ENCODE measurements at regions not wholly inside any gene's neighbourhood (a gene's known extent, or its start where the extent isn't known, plus 50 kb on each side); places are given as distances from the start of the nearest gene placed in this dataset.
"Not testable (repeated sequence)": the region's sequence is repeated elsewhere in the genome, so short reads cannot be mapped to it uniquely, and the experiment has no call there.

DNA sequence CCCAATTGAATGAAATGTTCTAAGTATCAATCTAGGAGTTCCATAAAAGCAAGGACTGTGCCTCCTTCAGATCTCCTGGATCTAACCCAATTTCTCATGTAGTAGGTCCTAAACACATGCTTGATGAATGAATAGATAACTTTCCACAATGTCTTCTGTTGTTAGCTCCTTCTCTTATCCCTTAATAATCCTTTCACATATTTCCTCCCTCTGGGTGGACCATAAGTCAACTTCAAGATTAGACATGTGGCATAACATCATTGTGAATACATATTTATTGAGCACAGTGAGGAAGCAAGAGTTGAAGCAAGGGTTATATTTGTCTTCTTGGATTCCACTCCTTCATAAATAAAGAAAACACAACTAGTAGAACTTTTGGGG, 108.6 kb upstream of the EGFLAM start:
- DNase-seq (ENCODE audit: low spot score) (no peak), FAIRE-seq (no peak)

DNA sequence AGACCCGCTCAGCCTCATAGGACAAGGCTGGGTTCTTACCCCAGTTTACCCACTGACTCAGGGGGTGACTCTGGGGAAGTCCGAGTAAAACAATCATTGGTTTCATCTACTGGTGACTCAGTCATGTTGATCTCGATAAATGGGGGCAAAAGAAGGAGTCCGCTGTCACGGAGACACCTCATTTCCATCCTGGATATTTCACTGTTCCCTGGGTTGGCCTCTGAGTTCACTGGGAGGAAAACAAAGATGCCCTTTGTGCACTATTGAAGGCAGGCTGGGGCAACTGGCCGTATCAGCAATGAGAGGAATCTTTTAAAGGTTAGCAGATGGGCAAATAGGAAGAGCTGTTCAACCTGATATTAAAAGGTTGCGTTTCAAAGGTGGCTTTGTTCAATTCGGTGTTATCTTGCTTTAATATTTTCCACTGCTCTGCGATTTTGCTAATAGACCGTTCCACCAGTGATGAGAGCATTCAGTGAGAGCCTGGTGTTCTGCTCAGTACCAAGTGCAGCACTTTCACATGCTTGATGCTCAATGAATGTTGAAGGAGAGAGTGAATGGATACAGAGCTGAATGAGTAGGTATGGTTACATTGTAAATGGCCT, 110.2 kb upstream of the EGFLAM start:
- DNase-seq (ENCODE audit: low spot score): no peak

DNA sequence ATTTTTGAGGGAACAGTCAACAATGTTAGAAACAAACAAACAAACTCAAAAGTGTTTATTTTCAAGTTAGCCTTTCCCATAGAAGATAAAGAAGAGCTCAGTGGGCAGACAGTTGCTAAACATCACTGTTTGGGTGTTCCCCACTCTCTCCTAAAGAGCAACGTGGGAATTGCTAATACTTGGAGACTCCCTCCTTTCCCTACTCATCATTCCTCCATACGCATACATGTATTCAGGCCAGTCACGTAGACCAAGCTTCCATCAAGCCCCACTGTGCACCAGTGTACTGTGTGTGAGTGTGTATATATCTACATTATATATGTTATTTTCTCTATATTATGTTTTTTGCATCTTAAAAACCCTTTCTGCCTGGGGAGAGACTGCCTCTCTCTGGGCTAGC, 115.0 kb upstream of the EGFLAM start:
- FAIRE-seq: no peak
- no peak for DNase-seq (ENCODE audit: low spot score)

More for the DNA sequence above, 110.2 kb upstream of the EGFLAM start:
- no peak for FAIRE-seq

DNA sequence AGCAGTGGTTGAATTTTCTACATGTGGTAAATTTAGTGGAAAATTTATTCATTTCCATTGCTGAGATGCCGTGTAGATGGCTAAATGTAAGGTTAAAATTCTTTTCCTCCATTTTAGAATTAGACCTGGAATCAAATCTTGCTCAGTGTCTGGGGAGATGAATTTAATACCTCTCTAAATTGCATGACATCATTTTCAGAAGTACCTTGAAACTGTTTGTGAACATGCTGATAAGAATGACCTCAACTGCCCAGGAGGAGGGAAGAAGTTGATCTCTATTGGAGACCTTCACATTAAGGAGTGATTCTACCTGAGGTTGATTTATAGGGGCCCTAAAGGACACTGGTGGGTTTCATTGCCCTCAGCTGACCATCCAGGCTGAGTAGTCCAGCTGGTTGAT, 116.7 kb upstream of the EGFLAM start:
- FAIRE-seq: no peak

DNA sequence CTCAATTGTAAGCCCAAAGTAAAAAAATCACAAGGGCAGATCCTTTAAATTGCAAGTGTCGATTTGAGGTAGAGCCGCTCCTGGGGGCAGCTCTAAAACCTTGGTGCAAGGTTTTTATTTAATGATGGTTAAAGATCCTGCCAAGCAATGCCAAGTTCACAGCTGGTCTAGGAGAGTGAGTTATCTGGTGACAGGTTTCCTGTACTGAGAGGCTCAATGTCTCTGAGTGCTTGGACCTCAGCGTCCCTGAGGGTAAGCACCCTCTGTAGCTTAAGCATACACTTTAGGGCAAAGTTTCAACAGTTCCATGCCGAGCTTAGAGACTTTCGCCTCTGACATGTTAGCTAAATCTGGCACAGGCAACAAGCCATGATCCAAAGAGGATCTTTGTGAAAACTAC, 119.8 kb upstream of the EGFLAM start:
- FAIRE-seq (no peak), DNase-seq (ENCODE audit: low spot score) (no peak)

More for the DNA sequence above, 116.7 kb upstream of the EGFLAM start:
- DNase-seq (ENCODE audit: low spot score): no peak

DNA sequence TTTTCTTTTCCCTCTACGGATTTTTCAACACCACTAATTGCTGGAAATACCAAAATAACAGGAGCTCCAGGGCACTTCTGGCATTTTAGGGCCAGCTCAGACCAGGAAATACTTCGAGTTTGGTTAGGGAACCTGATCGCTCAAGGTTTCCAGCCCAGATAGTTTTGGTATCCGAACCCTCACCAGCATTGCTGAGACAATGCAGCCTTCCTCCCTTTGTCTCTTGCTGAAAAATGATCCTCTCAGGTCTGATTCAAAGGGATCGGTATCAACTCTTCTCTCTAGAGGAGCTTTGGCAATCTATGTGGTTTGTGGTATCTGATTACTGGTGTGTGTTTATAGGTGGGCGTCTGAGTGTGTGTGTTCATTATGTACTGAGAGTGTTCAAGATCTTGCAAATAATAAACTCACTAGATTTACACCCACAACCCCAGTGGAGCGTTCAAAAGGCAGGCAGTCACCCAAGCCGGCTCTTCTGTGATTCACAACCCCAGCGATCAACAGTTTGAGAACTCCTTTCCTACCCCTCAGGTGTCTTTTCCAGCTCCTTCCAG, 122.8 kb upstream of the EGFLAM start:
- FAIRE-seq (no peak), DNase-seq (ENCODE audit: low spot score) (no peak)

DNA sequence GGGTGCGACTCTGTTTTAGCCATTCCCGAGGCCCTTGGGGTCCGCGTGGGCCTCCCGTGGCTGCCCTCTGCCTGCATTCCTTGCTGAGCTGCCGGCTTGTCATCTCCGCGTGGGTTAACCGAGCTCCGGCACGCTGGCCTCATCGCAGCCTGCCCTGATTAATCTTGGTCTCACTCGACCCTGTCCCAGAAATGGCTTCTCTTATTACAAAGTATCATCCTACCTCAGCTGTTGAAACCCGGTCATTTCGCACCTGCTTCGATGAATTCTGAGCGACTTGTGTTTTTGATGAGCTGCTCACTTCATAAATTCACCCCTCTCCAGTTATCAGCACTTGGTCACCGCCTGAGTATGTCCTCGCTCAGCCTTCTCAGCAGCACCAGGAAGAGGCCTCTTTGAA, 123.5 kb upstream of the EGFLAM start:
- no peak for FAIRE-seq
- no peak for DNase-seq (ENCODE audit: low spot score)

DNA sequence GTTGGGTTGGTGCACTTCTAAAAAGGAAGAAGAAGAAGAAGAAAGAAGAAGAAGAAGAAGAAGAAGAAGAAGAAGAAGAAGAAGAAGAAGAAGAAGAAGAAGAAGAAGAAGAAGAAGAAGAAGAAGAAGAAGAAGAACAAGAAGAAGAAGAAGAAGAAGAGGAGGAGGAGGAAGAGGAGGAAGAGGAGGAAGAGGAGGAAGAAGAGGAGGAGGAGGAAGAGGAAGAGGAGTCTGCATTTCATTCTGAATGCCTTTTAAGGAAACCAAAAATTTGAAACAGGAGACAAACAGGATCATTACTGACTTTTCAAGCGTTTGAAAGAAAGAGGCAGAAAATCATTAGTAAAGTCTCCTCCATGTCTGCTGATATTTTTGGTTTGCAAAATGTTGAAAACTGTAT, 124.1 kb upstream of the EGFLAM start:
- not testable (repeated sequence) for DNase-seq (ENCODE audit: low spot score); FAIRE-seq

DNA sequence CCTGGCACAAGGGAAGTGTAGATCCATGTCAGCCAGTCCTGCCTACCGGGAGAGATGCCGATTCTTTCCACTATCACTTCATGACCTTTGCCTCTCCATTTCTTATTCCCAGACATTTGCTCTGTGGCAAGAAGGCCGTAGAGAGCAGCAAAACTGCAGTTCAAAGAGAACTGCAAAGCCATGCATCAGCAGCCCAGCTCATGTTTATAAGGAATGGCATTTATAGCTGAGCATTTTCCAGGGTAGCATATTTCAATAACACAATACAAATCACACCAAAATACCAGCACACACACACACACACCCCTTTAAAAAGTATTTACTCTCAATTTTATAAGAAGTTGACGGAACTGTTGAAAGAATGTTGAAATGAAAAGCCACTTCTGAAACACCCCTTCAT, 126.7 kb upstream of the EGFLAM start:
- FAIRE-seq (no peak), DNase-seq (ENCODE audit: low spot score) (no peak)

DNA sequence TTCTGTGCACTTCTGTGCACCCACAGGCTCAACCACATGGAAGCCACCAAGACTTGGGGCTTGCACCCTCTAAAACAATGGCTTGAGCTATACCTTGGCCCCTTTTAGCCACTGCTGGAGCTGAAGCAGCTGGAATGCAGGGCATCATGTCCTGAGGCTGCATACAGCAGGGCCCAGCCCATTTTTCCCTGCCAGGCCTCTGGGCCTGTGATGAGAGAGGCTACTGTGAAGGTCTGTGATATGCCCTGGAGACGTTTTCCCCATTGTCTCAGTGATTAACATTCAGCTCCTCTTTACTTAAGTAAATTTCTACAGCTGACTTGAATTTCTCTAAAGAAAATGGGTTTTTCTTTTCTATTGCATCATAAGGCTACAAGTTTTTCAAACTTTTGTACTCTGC, 134.0 kb upstream of the EGFLAM start:
- FAIRE-seq (no peak), DNase-seq (ENCODE audit: low spot score) (no peak)

DNA sequence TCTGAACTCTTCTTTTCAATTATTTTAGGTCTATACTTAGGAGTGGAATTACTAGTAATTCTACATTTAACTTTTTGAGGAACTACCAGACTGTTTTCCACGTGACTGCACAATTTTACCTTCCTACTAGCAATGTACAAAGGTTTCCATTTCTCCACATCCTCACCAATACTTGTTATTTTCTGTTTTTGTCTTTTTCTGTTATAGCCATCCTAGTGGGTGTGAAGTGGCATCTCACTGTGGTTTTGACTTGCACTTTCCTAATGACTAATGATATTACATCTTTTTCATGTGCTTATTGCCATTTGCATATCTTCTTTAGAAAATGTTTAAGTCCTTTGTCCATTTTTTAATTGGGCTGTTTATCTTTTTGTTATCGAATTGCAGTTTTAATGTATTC, 136.9 kb upstream of the EGFLAM start:
- DNase-seq (ENCODE audit: low spot score) (no peak), FAIRE-seq (no peak)

DNA sequence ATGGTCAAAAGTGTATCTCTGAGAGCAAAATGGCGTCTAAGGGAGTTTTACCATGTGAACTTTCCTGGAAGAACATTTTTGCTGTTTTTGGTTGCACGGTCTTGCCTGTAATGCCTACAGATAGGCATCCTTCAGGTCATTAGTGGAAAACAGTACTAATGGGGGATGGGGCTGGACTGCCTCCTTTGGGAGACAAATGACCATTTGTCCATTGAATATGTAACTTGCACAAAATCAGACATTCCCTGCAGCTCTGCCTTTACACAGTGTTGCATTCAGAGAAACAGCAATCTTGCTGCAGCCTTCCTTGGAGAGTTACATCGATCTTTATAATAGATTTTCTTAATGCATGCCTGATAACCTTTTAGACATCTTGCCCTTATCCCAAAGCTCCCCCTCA, 138.5 kb upstream of the EGFLAM start:
- DNase-seq (ENCODE audit: low spot score) (no peak), FAIRE-seq (no peak)

DNA sequence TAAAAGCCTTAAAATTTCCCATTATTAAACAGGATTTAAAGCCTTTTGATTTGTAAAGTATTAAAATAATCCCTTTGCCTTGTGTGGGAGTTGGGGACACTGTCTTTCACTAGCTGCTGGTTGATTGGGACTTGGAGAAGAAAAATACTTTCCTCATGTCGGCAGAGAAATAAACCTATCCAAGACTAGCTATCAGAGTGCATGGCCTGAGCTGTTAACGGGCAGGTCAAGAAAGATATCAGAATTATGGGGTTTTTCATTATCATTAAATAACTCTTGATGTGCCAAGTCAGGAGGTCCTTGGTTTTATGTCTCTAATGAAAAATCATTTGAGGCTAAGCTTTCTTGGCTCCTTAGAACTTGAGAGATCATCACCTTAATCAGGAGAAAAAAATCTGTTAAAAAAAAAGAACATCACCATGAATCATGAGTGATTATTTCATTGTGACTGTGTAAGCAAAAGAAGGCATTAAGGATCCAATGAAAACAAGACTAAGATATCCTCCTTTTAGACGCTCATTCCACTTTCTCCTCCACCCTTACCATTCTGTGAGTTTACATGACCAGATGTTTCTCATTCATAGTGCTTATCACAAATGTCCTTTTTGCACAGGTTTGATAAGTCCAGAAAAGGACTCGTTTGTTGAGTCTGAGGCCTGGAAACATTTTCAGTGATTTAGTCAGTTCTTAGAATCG, 140.4 kb upstream of the EGFLAM start:
- no peak for DNase-seq (ENCODE audit: low spot score)
- no peak for FAIRE-seq

DNA sequence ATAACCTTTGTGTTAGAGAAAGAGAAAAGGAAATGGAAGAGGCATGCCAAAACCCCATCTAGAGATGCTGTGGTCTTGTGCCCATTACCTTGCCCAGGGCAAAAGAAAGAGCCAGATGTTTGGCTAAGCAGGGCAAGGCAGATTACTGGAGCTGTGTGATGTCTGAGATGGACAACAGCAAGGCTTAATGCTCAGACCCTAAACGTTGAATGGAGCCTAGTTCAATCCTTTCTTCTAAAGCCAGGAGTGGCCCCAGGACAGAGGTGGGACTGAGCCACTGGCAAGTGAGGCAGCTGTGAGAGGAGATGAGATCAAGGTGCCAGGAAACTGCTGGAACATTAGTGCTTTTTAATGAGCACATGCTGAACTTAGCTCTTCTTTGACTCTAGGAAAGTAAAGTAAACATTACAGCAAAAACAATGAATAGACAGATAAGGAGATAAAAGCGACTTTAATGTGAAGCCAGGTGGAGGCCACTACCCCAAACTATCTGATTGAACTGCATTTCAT, 143.0 kb upstream of the EGFLAM start:
- DNase-seq (ENCODE audit: low spot score) (no peak), FAIRE-seq (no peak)

DNA sequence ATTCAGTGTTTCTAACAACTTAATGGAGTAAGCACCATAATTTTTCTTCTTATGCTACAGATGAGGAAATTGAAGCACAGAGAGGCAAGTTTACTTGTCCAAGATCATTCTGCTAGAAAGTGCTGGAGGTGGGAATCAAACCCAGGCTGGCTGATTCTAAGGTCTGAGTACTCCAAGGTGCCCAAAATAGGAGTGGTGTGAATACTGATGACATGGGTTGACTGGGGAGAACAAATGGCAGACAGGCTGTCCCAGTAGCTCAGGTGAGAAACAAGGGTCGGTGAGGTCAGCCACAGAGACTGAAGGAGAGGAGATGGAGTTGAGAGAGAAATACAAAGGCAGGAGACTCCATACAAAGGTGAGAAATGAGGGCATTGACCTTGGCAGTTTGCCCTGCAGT, 144.5 kb upstream of the EGFLAM start:
- FAIRE-seq: no peak
- DNase-seq (ENCODE audit: low spot score): no peak

DNA sequence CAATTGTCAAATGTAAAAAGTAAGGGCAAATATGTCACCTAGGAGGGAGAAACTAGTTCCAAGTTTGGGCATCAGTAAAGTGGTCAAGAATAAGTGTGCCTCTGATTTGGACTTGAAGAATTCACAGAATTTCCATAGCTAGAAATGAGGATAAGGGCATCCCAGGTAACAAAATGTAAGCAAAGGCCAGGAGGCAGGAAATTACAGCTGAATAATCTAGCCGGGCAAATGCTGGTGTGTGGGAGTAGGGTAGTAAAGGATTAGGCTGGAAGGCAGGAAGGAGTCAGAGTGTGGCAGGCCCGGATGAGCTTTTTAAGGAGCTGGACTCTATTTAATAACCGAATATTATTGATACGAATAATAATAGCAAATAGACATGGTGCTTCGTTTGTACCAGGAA, 144.9 kb upstream of the EGFLAM start:
- no peak for DNase-seq (ENCODE audit: low spot score)
- no peak for FAIRE-seq

DNA sequence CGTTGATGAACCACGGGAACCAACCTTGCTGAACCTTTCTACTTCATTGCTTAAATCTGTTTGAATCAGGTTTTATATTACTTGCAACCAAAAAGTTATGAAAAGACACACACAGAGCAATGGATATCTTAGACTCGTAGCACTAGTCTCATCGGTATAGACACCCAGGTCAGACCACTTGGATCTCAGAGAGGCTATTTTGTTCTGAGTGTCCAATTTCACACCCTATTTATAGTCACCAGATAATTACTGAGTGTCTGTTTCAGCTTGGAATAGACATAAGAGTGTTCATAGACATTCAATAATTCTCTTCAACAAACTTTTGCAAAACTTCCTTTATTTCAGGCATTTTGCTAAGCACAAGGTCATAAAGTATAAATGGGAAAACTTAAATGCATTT, 145.4 kb upstream of the EGFLAM start:
- FAIRE-seq: no peak
- no peak for DNase-seq (ENCODE audit: low spot score)

DNA sequence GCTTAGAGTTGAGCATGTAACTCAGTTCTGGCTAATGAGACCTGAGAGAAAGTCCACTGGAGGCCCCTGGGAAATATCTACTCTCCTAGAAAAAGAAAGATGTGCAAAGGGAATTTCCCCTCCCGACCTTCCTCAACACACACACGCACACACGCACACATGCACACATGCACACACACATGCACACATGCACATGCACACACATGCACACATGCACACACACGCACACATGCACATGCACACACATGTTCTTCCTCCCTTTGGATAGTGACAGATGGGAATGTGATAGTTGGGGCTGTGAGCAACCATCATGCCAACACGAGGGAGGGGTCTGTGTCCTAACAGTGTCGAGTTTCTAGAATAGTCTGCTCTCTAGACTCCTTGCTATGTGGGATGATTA, 148.2 kb upstream of the EGFLAM start:
- DNase-seq (ENCODE audit: low spot score): no peak
- no peak for FAIRE-seq

DNA sequence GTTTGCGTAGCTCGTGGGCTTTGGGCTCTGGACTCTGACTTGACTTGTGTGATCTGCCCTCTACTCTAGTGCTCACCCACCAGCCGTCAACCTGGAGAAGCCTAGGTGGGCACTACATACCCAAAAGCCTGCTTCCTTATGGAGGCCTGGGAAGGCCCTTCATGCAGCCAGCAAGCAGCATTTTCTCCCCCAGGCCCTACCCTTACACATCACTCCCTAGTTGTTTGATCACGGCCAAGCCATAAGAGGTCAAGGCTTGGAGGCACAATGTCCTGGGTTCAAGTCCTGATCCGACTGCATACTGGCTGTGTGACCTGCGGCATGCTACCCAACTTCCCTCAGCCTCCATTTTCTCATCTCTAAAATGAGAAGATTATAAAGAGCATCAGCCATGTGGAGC, 151.3 kb upstream of the EGFLAM start:
- DNase-seq (ENCODE audit: low spot score) (no peak), FAIRE-seq (no peak)

DNA sequence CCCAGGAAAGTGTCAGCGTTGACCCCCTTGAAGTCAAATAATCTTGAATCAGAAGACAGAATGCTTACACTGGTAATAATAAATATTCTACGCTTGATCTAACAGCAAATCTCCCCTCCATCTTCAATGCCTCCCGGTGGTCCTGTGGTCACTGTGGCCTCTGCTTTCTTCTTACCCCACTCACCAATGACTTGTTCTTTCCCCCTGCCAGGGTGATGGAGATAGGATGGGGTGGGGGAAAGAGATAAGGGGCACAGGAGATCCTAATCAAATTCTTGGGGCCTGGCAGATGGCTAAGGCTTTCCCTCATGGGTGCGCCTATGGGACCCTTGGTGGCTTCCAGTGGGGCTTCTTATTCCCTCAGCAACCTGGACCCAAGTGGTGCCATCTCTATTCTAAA, 152.6 kb upstream of the EGFLAM start:
- FAIRE-seq (no peak), DNase-seq (ENCODE audit: low spot score) (no peak)

DNA sequence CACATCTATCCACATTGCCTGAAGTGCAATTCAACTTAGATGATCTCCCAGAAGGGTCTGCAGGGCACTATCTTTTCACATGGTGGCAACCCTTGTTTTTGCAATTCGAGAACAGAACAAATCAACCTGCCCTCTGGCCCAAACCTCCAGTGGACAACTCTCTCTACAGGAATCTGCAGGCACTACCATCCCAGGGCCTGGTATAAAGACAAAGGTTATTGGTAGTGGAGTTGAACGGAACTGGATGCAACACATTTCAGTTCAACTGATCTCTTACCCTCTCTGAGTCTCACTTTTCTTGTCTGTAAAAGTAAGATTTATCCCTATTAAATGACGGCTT, 153.2 kb upstream of the EGFLAM start:
- no peak for FAIRE-seq
- no peak for DNase-seq (ENCODE audit: low spot score)

DNA sequence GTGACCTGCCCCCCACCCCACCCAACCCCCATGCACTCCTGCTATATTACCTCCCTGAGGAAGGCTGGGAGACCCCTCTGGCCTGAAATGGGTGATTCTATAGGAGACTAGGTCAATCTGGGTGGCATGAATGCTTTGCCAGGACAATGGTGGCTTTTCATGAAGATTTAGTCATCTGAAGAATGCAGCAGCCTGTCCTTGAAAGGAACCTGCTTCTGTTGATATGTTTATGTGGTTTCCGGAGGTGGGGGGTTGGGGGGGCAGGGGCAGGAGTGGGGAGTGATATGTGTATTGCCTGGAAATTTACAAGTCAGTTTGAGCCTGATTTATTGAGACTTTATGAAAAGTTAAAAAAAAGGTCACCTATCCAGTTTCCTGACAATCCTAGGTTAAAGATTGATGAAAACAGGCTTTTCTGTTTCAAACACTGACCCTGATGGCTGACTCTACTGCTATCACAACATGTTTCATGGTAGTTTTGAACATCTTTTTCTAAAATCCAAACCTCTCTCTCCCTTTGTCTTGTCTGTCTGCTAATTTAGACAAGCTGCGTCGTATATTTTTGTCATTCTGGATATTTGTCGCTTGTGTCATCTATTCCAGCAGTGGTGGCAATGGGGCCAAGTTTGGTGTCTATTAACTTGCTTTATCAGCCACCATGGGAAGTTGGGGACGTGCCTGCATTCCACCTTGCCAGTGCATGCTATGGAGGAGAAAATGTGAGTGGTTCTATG, 153.7 kb upstream of the EGFLAM start:
- FAIRE-seq (no peak), DNase-seq (ENCODE audit: low spot score) (no peak)

DNA sequence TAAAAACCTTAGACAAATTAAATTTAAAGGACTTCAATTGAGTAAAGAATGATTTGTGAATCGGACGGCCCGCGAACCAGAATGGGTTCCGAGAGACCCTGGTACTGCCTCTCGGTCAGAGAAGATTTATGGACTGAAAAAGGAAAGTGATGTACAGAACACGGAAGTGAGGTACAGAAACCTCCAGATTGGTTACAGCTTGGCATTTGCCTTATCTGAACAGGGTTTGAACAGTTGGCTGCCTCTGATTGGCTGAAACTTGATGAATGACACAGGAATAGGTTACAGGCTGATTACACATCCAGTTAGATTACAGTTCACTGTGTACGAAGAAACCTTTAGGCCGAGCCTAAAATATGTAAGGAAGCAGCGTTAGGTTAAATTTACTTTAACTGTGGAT, 156.5 kb upstream of the EGFLAM start:
- FAIRE-seq (no peak), DNase-seq (ENCODE audit: low spot score) (no peak)

Data from RCC 7860 (cell line).